Memory B cell (primary cell): ENCODE measurements at regions not wholly inside any gene's neighbourhood (a gene's known extent, or its start where the extent isn't known, plus 50 kb on each side); places are given as distances from the start of the nearest gene placed in this dataset.

Source experiments
- ATAC-seq: fragments of 150-1000 bp; cut with Tn5 transposase; 2 replicates; pipeline ENCODE4 v1.10.0; 2021; ENCODE audit warnings: low read depth, mild to moderate bottlenecking, moderate library complexity
- DNase-seq, 2 donors: peaks; one replicate each; pipeline ENCODE4 v3.0.0; 2022; ENCODE audit warnings: low spot score in 2 of 2
- H3K27ac Mint-ChIP-seq: one replicate; pipeline ENCODE4 v1.8.0; 2022; ENCODE audit warnings: mild to moderate bottlenecking, moderate library complexity, mixed read lengths
- H3K27me3 Mint-ChIP-seq: one replicate; pipeline ENCODE4 v1.8.0; 2022; ENCODE audit warnings: mixed read lengths
- H3K36me3 Mint-ChIP-seq: one replicate; pipeline ENCODE4 v1.8.0; 2022; ENCODE audit warnings: mild to moderate bottlenecking, mixed read lengths
- H3K4me1 Mint-ChIP-seq: one replicate; pipeline ENCODE4 v1.8.0; 2022; ENCODE audit warnings: mixed read lengths
- H3K4me3 Mint-ChIP-seq: one replicate; pipeline ENCODE4 v1.8.0; 2022; ENCODE audit warnings: mild to moderate bottlenecking, moderate library complexity, mixed read lengths
- H3K9me3 Mint-ChIP-seq: one replicate; pipeline ENCODE4 v1.8.0; 2022; ENCODE audit warnings: mixed read lengths

DNA sequence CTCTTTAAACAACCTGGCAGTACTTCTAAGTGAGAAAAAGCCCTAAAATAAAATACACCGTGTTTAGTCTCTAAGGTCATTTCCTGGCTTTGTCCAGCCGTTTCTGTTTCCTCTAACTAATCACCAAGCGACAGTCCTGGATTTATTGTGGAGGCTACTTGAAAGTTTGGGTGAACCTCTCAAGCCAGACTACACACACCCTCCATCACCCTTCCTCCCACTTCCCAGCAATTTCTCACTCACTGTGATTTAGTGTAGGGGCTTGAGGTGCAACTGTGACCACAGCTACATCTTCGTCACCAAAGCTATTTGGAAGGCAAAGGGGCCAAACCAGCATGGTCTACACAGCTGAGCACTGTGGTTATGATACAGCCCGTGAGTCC lies 240.0 kb upstream of the SLC24A2 start:
- Mint-ChIP-seq H3K4me1 (no peaks in the 10 kb centered on the region), H3K27ac (no peak overlapping the region), H3K36me3 (no peaks in the 10 kb centered on the region), H3K27me3 (no peaks in the 10 kb centered on the region), H3K4me3 (no peak overlapping the region), H3K9me3 (no peaks in the 10 kb centered on the region)
- ATAC-seq = no peak
- DNase-seq = no peak

DNA sequence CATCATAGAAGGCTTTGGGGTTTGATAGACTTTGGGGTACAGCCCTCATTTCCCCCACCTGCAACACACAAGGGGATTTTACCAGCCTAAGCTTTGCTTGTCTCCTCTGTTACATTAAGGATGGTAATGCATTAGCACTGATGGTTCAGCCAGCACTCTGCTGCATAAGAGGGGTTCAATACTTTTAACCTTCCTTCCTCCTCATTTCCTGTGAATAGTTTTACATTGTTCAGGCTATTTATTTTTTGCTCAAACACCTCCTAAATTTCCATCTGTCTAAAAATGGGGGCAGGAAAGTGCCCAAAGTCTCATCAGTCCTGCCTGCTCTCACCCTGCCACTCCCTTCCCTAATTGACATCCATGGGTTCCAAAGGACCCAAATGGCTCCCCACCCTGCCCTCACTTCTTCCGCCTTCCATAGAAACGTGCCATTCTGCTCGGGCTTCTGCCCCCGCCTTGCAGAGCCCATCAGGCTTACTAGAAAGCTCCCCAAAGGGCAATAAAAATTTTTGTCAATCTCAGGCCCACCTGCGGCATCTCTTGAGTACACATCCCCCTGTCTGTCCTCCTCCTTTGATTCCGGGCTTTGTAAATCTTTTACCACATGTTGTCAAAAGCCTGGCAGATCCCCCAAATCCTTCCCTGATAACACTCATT lies 239.5 kb upstream of the SLC24A2 start:
- no peaks in the 10 kb centered on the region for H3K9me3 Mint-ChIP-seq
- H3K27ac Mint-ChIP-seq = no peak overlapping the region
- no peak overlapping the region for H3K4me3 Mint-ChIP-seq
- H3K4me1 Mint-ChIP-seq = no peaks in the 10 kb centered on the region
- no peaks in the 10 kb centered on the region for H3K27me3 Mint-ChIP-seq
- no peaks in the 10 kb centered on the region for H3K36me3 Mint-ChIP-seq
- DNase-seq (no peak), ATAC-seq (no peak)

DNA sequence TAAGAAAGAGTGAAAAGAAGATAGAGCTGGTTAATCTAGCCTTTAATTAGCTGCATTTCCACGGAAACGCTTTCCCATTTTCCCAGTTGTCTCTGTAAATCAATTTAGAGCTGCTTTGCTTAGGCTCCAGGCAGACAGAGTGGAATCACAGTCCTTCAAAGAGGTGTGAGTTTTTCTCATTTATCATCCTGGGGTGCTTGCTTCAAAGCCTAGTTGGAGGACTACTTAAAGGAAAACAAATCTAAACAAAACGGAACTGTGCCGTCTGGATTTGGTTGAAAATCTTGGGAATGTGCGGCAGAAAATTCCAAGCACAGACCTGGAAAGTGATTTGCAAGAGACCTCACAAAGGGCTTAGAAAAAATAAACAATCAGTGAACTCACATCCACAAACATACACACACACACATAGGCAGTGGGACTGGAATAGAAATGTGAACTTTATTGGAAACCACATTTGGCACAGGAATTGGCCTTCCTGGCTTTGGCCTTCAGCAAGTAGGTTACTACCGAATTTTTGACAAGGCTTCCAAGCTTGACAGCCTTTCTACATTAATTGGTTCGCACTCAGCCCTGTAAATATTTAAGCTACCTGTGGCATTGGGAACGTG lies 235.2 kb upstream of the SLC24A2 start:
- ATAC-seq (no peak), DNase-seq (no peak)
- Mint-ChIP-seq H3K9me3 (no peaks in the 10 kb centered on the region), H3K4me3 (no peak overlapping the region), H3K27ac (no peak overlapping the region), H3K36me3 (no peaks in the 10 kb centered on the region), H3K27me3 (no peaks in the 10 kb centered on the region), H3K4me1 (no peaks in the 10 kb centered on the region)

DNA sequence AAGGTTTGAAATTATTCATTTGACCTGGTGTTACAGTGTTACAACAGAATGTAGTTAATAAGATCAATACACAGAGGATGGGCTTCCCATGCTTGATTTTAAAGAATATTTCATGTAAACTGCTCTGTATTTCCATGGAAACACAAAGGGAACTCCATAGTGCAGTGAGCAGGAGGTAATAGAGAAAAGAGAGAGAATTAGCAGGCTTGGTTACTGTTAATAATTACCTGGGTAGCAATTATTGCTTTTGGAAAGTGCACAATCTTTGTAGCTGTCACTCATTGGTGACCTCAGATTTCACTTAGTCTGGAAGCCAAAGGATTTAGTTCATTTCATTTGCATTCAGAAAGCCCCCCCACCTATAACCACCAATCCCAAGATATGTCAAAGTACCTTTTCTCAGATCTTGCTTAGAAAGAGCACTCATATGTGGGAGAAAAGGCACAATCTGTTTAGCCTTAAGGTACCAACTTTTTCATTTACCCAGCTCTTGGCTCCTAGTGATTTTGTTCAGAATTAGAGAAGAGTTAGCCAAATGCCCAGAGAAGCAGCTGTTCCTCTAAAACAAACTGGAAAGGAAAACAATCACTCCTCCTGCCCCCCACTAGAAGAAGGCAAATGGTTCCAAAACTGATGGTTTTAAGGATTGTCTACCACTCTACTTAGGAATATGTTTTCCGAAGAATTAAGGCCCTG lies 234.5 kb upstream of the SLC24A2 start:
- no peaks in the 10 kb centered on the region for H3K4me1 Mint-ChIP-seq

DNA sequence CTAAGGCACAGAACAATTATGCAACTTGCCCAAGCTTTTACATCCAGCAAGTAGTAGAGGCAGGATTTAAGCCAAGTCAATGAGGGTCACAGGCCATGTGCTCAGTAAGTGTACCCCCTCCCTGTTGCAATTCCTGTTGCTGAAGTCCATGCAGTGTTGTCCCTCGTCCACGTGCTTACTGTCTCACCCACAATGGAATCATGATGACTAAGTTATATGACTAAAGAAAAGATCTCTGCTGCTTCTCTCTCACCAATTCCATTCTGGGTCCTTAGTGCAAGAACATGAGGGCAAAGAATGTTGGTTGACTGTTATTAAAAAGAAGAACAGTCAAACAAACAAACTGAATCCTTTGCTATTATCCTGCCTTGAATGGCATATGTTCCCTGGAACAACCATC lies 233.6 kb upstream of the SLC24A2 start:
- Mint-ChIP-seq H3K4me1 (no peaks in the 10 kb centered on the region), H3K4me3 (no peak overlapping the region), H3K27me3 (no peaks in the 10 kb centered on the region), H3K27ac (no peak overlapping the region), H3K9me3 (no peaks in the 10 kb centered on the region), H3K36me3 (no peaks in the 10 kb centered on the region)
- no peak for ATAC-seq
- DNase-seq = no peak

More for the DNA sequence above, 234.5 kb upstream of the SLC24A2 start:
- ATAC-seq = no peak
- Mint-ChIP-seq H3K9me3 (no peaks in the 10 kb centered on the region), H3K27me3 (no peaks in the 10 kb centered on the region), H3K36me3 (no peaks in the 10 kb centered on the region), H3K27ac (no peak overlapping the region), H3K4me3 (no peak overlapping the region)
- DNase-seq = no peak

DNA sequence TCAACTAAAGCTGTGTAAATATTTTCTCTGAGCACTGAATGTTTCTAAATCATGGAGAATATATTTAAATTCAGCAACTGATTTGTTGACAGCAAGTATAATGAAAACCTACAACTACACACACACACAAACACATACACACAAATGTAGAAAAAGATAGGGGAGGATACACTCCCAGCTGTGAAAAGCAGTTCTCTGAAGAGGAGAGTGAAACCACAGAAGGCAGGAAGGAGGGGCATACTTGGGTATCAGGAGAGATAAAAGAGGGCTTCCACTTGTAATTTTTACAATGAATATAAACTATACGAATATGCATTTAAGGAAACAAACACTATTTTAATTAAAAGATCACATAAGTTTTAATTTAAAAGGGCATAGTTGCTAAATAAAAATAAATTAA lies 227.8 kb upstream of the SLC24A2 start:
- DNase-seq (no peak), ATAC-seq (no peak)
- no peak overlapping the region for H3K4me3 Mint-ChIP-seq
- no peaks in the 10 kb centered on the region for H3K27me3 Mint-ChIP-seq
- H3K9me3 Mint-ChIP-seq = peaks cover 2% of the 10 kb centered on the region
- H3K4me1 Mint-ChIP-seq = peaks cover 5% of the 10 kb centered on the region
- no peak overlapping the region for H3K27ac Mint-ChIP-seq
- H3K36me3 Mint-ChIP-seq = no peaks in the 10 kb centered on the region

DNA sequence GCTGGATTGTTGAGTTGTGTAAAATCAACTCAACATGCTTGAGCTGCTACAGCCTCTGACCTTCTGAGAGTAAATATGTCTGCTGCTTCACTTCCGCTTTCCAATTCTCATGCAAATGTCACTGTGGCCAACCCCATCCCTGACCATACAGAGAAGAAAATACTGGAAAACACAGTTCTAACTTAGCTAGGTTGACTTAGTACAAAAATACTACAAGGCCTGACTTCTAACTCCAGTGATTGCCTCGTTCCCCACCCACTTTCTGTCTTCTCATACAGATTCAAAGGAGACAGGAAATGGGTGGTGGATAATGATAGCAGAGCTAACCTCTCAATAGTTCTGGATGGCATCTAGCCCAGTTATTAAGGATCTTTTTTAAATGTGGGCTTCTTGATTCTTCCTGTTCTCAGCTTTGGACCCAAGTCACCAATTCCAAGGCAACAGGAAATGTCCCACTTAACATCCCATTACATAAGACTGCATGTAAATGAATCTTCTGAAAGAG lies 226.6 kb upstream of the SLC24A2 start:
- peak; percentile 29 for ATAC-seq
- no peaks in the 10 kb centered on the region for H3K27me3 Mint-ChIP-seq

DNA sequence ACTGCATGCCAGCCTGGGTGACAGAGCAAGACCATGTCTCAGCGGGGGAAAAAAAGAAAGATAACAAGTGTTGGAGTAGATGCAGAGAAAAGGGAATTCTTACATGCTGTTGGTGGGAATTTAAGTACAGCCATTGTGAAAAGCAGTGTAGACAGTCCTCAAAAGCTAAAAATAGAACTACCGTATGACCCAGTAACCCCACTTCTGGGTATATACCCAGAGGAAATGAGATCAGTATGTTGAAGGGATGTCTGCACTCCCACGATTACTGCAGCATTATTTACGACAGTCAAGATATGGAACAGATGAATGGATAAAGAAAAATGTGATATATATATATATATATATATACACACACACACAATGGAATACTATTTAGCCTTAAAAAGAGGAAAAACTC lies 225.3 kb upstream of the SLC24A2 start:
- H3K27ac Mint-ChIP-seq = no peak overlapping the region
- H3K4me1 Mint-ChIP-seq = peaks cover 5% of the 10 kb centered on the region
- no peak overlapping the region for H3K4me3 Mint-ChIP-seq

More for the DNA sequence above, 226.6 kb upstream of the SLC24A2 start:
- Mint-ChIP-seq H3K9me3 (peaks cover 6% of the 10 kb centered on the region), H3K27ac (no peak overlapping the region), H3K4me3 (no peak overlapping the region), H3K4me1 (peaks cover 5% of the 10 kb centered on the region), H3K36me3 (peaks cover 4% of the 10 kb centered on the region)
- DNase-seq = no peak

DNA sequence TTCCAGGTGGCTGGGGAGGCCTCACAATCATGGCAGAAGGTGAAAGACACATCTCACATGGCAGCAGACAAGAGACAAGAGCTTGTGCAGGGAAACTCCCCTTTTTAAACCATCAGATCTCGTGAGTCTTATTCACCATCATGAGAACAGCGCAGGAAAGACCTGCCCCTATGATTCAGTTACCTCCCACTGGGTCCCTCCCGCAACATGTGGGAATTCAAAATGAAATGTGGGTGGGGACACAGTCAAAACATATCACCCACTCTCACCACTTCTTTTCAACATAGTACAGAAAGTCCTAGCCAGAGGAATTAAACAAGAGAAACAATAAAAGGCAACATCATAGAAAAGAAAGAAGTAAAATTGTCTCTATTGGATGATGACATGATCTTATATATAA lies 223.4 kb upstream of the SLC24A2 start:
- H3K4me3 Mint-ChIP-seq = no peak overlapping the region
- no peak for DNase-seq
- ATAC-seq = no peak

More for the DNA sequence above, 225.3 kb upstream of the SLC24A2 start:
- no peaks in the 10 kb centered on the region for H3K27me3 Mint-ChIP-seq
- DNase-seq = no peak
- H3K36me3 Mint-ChIP-seq = peaks cover 4% of the 10 kb centered on the region
- no peak for ATAC-seq
- H3K9me3 Mint-ChIP-seq = peaks cover 6% of the 10 kb centered on the region

DNA sequence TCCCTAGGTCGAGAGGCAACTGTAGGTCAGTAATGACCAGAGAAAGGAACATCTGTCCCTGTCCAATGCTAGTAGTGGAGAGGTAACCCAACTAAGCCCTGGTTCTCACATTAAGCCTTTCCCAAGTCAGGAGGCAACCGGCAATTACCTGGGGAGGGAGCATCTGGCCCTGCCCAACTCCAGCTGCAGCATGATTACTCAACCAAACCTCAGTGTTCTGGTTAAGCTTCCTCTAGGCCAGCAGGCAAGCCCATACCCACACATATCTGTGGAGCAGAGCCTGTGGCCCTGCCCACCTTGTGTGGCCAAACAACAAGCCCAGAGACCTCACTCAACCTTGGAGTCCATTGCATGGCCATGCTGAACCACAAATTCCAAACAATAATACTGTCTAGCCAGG lies 220.8 kb upstream of the SLC24A2 start:
- H3K36me3 Mint-ChIP-seq = peaks cover 4% of the 10 kb centered on the region
- no peak overlapping the region for H3K4me3 Mint-ChIP-seq
- H3K27ac Mint-ChIP-seq = no peak overlapping the region
- peaks cover 3% of the 10 kb centered on the region for H3K9me3 Mint-ChIP-seq
- H3K27me3 Mint-ChIP-seq = peaks cover 1% of the 10 kb centered on the region
- H3K4me1 Mint-ChIP-seq = no peaks in the 10 kb centered on the region
- no peak for ATAC-seq
- no peak for DNase-seq

More for the DNA sequence above, 223.4 kb upstream of the SLC24A2 start:
- Mint-ChIP-seq H3K27ac (no peak overlapping the region), H3K4me1 (peaks cover 5% of the 10 kb centered on the region), H3K36me3 (peaks cover 4% of the 10 kb centered on the region), H3K9me3 (peaks cover 6% of the 10 kb centered on the region), H3K27me3 (peaks cover 1% of the 10 kb centered on the region)

DNA sequence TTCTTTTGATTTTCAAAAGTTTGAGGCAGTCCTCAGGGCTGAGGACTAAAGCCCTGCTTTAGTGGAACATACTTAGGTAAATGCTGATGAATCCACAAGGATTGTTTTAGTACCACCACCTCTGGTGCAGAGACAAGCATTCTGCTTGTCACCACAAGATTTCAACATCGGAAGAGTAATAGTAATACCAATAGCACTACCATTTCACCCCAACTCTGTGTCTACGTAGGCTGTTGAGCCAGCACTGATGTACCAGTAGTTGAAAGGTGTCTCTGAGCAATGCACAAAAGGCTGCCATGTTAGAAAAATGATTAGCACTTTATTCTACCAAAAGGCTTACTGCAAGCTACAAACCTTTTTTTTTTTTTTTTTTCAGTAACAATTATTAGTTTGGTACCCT lies 213.2 kb upstream of the SLC24A2 start:
- DNase-seq = no peak
- H3K4me1 Mint-ChIP-seq = no peaks in the 10 kb centered on the region
- H3K27ac Mint-ChIP-seq = no peak overlapping the region
- H3K36me3 Mint-ChIP-seq = no peaks in the 10 kb centered on the region
- peaks cover 1% of the 10 kb centered on the region for H3K27me3 Mint-ChIP-seq
- H3K9me3 Mint-ChIP-seq = no peaks in the 10 kb centered on the region
- no peak overlapping the region for H3K4me3 Mint-ChIP-seq
- no peak for ATAC-seq

DNA sequence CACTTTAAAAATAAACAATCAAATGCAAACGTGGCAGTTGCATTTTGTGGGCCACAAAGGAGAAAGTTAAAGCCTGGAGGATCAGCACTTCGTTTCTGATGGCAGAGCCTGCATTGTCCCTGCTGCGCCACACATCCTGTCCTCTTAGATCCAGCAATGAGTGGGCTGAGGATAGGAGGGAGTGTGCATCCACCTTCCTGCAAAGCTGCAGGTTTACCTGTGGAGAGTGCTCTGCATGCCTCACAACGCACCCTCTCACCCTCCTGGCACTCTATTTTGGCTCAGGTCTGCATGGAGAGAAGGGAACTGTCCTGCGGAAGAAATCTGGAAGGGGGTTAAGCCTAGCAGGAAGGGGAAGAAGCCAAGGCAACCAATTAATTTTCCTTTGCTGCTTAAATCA lies 212.2 kb upstream of the SLC24A2 start:
- Mint-ChIP-seq H3K27ac (no peak overlapping the region), H3K4me1 (no peaks in the 10 kb centered on the region), H3K27me3 (peaks cover 1% of the 10 kb centered on the region), H3K36me3 (no peaks in the 10 kb centered on the region), H3K9me3 (no peaks in the 10 kb centered on the region), H3K4me3 (no peak overlapping the region)
- no peak for ATAC-seq
- DNase-seq = no peak

DNA sequence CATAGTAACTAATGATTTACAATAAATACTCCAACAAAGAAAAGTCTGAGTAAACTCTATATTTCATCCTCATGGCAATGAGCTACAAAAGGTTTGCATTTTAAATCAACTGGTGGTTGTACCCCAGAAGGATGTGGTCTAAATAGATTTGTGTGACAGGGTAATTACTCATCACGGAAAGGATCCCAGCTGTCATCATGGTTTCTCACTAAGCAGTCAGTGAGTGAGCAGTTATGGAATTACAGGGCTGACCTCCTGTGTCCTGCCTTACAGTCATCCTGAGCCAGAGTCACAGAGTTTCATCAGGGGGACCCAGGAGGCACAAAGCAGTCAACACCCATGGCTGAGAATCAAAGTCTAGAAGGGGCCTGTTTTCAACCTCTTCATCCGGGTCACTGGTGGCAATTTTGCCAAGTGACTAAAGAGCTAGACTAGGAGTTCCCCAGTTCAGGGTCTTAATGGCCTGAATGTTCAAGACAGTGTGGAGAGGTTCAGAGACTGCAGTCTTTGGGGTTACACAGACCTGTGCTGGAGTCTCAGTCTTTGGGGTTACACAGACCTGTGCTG lies 210.7 kb upstream of the SLC24A2 start:
- DNase-seq (no peak), ATAC-seq (no peak)
- no peaks in the 10 kb centered on the region for H3K4me1 Mint-ChIP-seq
- peaks cover 1% of the 10 kb centered on the region for H3K27me3 Mint-ChIP-seq
- no peak overlapping the region for H3K27ac Mint-ChIP-seq
- H3K4me3 Mint-ChIP-seq = no peak overlapping the region
- no peaks in the 10 kb centered on the region for H3K9me3 Mint-ChIP-seq
- H3K36me3 Mint-ChIP-seq = no peaks in the 10 kb centered on the region

DNA sequence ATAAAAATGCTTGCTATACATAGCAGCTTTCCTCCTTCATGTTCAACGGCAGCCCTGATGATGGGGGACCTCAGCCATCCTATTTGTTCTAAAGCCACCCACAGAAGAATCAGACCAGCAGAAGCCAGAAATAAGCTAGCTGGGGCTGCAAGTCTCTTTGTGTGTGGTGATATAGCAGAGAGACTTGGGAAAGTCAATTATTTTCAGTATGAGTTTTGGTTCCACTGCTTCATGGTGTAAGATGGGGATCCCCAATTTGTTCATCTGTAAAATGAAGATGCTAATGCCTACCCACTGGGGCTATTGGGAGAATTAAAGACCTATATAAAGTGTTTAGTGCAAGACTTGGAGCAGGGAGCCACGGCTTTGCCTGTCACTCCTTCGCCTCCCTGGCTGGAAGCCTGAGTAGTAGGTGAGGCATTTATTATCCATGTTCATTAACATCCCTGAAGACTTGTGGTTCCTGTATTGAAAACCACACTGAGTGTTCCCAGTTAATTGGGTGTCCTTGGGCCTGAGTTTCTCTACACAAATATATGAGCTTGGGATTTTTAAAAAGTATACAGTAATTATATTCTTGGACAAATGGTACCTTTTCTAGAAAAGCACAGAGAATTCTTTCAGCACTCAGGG lies 210.1 kb upstream of the SLC24A2 start:
- no peaks in the 10 kb centered on the region for H3K36me3 Mint-ChIP-seq
- DNase-seq = no peak
- H3K27ac Mint-ChIP-seq = no peak overlapping the region
- H3K27me3 Mint-ChIP-seq = no peaks in the 10 kb centered on the region
- no peaks in the 10 kb centered on the region for H3K9me3 Mint-ChIP-seq
- H3K4me1 Mint-ChIP-seq = no peaks in the 10 kb centered on the region
- no peak overlapping the region for H3K4me3 Mint-ChIP-seq
- ATAC-seq = no peak
